GM19351 (cell line): ENCODE measurements at regions not wholly inside any gene's neighbourhood (a gene's known extent, or its start where the extent isn't known, plus 50 kb on each side); places are given as distances from the start of the nearest gene placed in this dataset.
"Not testable (repeated sequence)": the region's sequence is repeated elsewhere in the genome, so short reads cannot be mapped to it uniquely, and the experiment has no call there.

ENCODE experiments used
- ATAC-seq: cut with Tn5 transposase; IDR thresholded peaks from one replicate; pipeline ENCODE4 v1.9.1; 2021; ENCODE audit warnings: mild to moderate bottlenecking, moderate library complexity; ENCODE audit not compliant: unreplicated experiment

GRCh38 chr6:134584847-134585516 lies 267.1 kb upstream of the SGK1 start:
- no peak for ATAC-seq

GRCh38 chr6:134577998-134578397 lies 260.1 kb upstream of the SGK1 start:
- ATAC-seq: no peak

- no peak for ATAC-seq
Observed at GRCh38 chr6:134575221-134575620, 257.3 kb upstream of the SGK1 start.

- ATAC-seq: no peak
Observed at GRCh38 chr6:134574491-134574890, 256.6 kb upstream of the SGK1 start.

- ATAC-seq: not testable (repeated sequence)
Observed at GRCh38 chr6:134569996-134570395, 252.1 kb upstream of the SGK1 start.

GRCh38 chr6:134564705-134565104 lies 246.8 kb upstream of the SGK1 start:
- ATAC-seq: no peak

GRCh38 chr6:134560019-134560418 lies 242.1 kb upstream of the SGK1 start:
- ATAC-seq: no peak

- no peak for ATAC-seq
Observed at GRCh38 chr6:134557509-134557908, 239.6 kb upstream of the SGK1 start.

GRCh38 chr6:134555672-134556071 lies 237.8 kb upstream of the SGK1 start:
- no peak for ATAC-seq

- no peak for ATAC-seq
Observed at GRCh38 chr6:134553936-134554335, 236.0 kb upstream of the SGK1 start.

- ATAC-seq: no peak
Observed at GRCh38 chr6:134551245-134551960, 233.5 kb upstream of the SGK1 start.

GRCh38 chr6:134550604-134551003 lies 232.7 kb upstream of the SGK1 start:
- ATAC-seq: no peak

GRCh38 chr6:134549854-134550253 lies 231.9 kb upstream of the SGK1 start:
- ATAC-seq: no peak

- no peak for ATAC-seq
Observed at GRCh38 chr6:134546962-134547645, 229.2 kb upstream of the SGK1 start.

GRCh38 chr6:134544737-134545136 lies 226.8 kb upstream of the SGK1 start:
- no peak for ATAC-seq

- ATAC-seq: no peak
Observed at GRCh38 chr6:134543128-134543527, 225.2 kb upstream of the SGK1 start.

- ATAC-seq: no peak
Observed at GRCh38 chr6:134541001-134541400, 223.1 kb upstream of the SGK1 start.

- no peak for ATAC-seq
Observed at GRCh38 chr6:134539865-134540323, 222.0 kb upstream of the SGK1 start.

- ATAC-seq: not testable (repeated sequence)
Observed at GRCh38 chr6:134537765-134538164, 219.9 kb upstream of the SGK1 start.

- ATAC-seq: no peak
Observed at GRCh38 chr6:134537146-134537555, 219.2 kb upstream of the SGK1 start.

- no peak for ATAC-seq
Observed at GRCh38 chr6:134535831-134536230, 217.9 kb upstream of the SGK1 start.

GRCh38 chr6:134534708-134535149 lies 216.8 kb upstream of the SGK1 start:
- ATAC-seq: no peak
